Kidney (tissue), 13 donors: ENCODE measurements at regions not wholly inside any gene's neighbourhood (a gene's known extent, or its start where the extent isn't known, plus 50 kb on each side); places are given as distances from the start of the nearest gene placed in this dataset.

ENCODE experiments used
- DNase-seq, 5 donors: peaks; one replicate each; pipeline ENCODE4 v3.0.0-alpha.2; 2013 to 2020
- FAIRE-seq: peaks from 2 replicates; lab custom pipeline; 2012; peaks lifted over from hg19 to GRCh38; lab: Jason Lieb, UNC
- H3K27ac ChIP-seq, 2 donors: one replicate each; pipeline ENCODE4 v1.7.0; 2013; ENCODE audit warnings: low read depth in 2 of 2, low read length in 2 of 2, inconsistent platforms in 1 of 2
- H3K27me3 ChIP-seq: one replicate; pipeline ENCODE4 v1.7.1; 2013; ENCODE audit warnings: low read length, inconsistent platforms; ENCODE audit not compliant: control insufficient read depth, insufficient read depth
- H3K36me3 ChIP-seq, 3 donors: one replicate each; pipeline versions ENCODE4 v1.7.0 to v1.7.1; 2013; ENCODE audit warnings: low read length in 3 of 3, control low read depth in 1 of 3, inconsistent platforms in 1 of 3; ENCODE audit not compliant: insufficient read depth in 3 of 3, control insufficient read depth in 2 of 3
- H3K4me1 ChIP-seq, 3 donors: one replicate each; pipeline versions ENCODE4 v1.7.0 to v1.7.1; 2013; ENCODE audit warnings: low read length in 3 of 3, inconsistent platforms in 1 of 3, low read depth in 1 of 3; ENCODE audit not compliant: control insufficient read depth in 2 of 3, insufficient read depth in 2 of 3
- H3K4me3 ChIP-seq, 3 donors: one replicate each; pipeline versions ENCODE4 v1.7.0 to v1.8.1; 2013; ENCODE audit warnings: low read length in 3 of 3, control low read depth in 1 of 3, inconsistent platforms in 1 of 3
- H3K9ac ChIP-seq, 3 donors: one replicate each; pipeline versions ENCODE4 v1.7.0 to v1.7.1; 2013; ENCODE audit warnings: low read length in 3 of 3, control low read depth in 1 of 3, inconsistent platforms in 1 of 3
- H3K9me3 ChIP-seq, 3 donors: one replicate each; pipeline versions ENCODE4 v1.7.0 to v1.7.1; 2013; ENCODE audit warnings: low read length in 3 of 3, control low read depth in 1 of 3, inconsistent platforms in 1 of 3; ENCODE audit not compliant: control insufficient read depth in 2 of 3, insufficient read depth in 1 of 3
- CTCF ChIP-seq: IDR thresholded peaks from 3 replicates; pipeline ENCODE4 v1.5.1; 2012; ENCODE audit warnings: mild to moderate bottlenecking, moderate library complexity, borderline replicate concordance; ENCODE audit not compliant: insufficient read depth; ENCODE audit errors: extremely low read depth
- intact Hi-C: fragments of 100-400 bp; cut with DNase I; formaldehyde crosslinking; loops from one replicate; pipeline ENCODE4 v1.11.1; 2022
- donor health status: control.
- donor health status: control.
- donor health status: control.
- donor health status: control.
- donor health status: control.
- donor health status: DM: yes; HTN: yes; CAD: no.
- donor health status: Normal renal cell carcinoma (clear cell type).

GRCh38 chr9:80134487-80134886 is 562.7 kb downstream of the TLE4 start:
- no peaks in the 10 kb centered on the region for H3K4me1 ChIP-seq
- H3K9me3 ChIP-seq: no peaks in the 10 kb centered on the region
- no peak overlapping the region for H3K27ac ChIP-seq
- H3K9ac ChIP-seq: no peak overlapping the region
- no peaks in the 10 kb centered on the region for H3K36me3 ChIP-seq
- no peak overlapping the region for H3K4me3 ChIP-seq
- intact Hi-C loops: no loop called here
- TF ChIP-seq CTCF: no peak
- no peaks in the 10 kb centered on the region for H3K27me3 ChIP-seq
- DNase-seq (no peak), FAIRE-seq (no peak)

GRCh38 chr9:80131627-80132026 is 559.9 kb downstream of the TLE4 start:
- Histone ChIP-seq H3K27ac (no peak overlapping the region), H3K4me3 (no peak overlapping the region), H3K9me3 (no peaks in the 10 kb centered on the region), H3K36me3 (no peaks in the 10 kb centered on the region), H3K27me3 (no peaks in the 10 kb centered on the region), H3K9ac (no peak overlapping the region), H3K4me1 (no peaks in the 10 kb centered on the region)
- FAIRE-seq: no peak
- no peak for DNase-seq
- no peak for TF ChIP-seq CTCF
- intact Hi-C loops: no loop called here

- no peaks in the 10 kb centered on the region for H3K36me3 ChIP-seq
- TF ChIP-seq CTCF: no peak
- DNase-seq: peak in 2 of 5 donors; percentile 5 to 11
- no peak overlapping the region for H3K9ac ChIP-seq
- no peak for FAIRE-seq
- no peak overlapping the region for H3K4me3 ChIP-seq
- H3K27me3 ChIP-seq: no peaks in the 10 kb centered on the region
- H3K9me3 ChIP-seq: no peaks in the 10 kb centered on the region
- H3K4me1 ChIP-seq: no peaks in the 10 kb centered on the region
- intact Hi-C loops: no loop called here
- H3K27ac ChIP-seq: no peak overlapping the region
Measured at GRCh38 chr9:80127920-80128319, 556.2 kb downstream of the TLE4 start.

GRCh38 chr9:80125731-80126264 is 554.0 kb downstream of the TLE4 start:
- no peak overlapping the region for H3K27ac ChIP-seq
- H3K4me1 ChIP-seq: no peaks in the 10 kb centered on the region
- no peak for TF ChIP-seq CTCF
- no peaks in the 10 kb centered on the region for H3K9me3 ChIP-seq
- H3K9ac ChIP-seq: no peak overlapping the region
- FAIRE-seq (no peak), DNase-seq (no peak)
- intact Hi-C loops: no loop called here
- no peak overlapping the region for H3K4me3 ChIP-seq
- H3K27me3 ChIP-seq: no peaks in the 10 kb centered on the region
- H3K36me3 ChIP-seq: no peaks in the 10 kb centered on the region
